Testis (tissue), 2 donors: ENCODE measurements at regions not wholly inside any gene's neighbourhood (a gene's known extent, or its start where the extent isn't known, plus 50 kb on each side); places are given as distances from the start of the nearest gene placed in this dataset.
"Not testable (repeated sequence)": the region's sequence is repeated elsewhere in the genome, so short reads cannot be mapped to it uniquely, and the experiment has no call there.

Experiments
- POLR2A ChIP-seq: fragments of 450-650 bp; IDR thresholded peaks from one replicate; pipeline ENCODE4 v1.6.1; 2017; ENCODE audit warnings: antibody characterized with exemption, mild to moderate bottlenecking, moderate library complexity
- TF ChIP-seq, protein P1 (sequence below), 3 experiments: fragments of 450-650 bp in 2 of 3; fragments of 200-600 bp in 1 of 3; sonication (generic) in 1 of 3; IDR thresholded peaks; one replicate each; pipeline ENCODE4 v1.5.1; 2016 to 2019; ENCODE audit warnings: antibody characterized with exemption in 3 of 3, mild to moderate bottlenecking in 2 of 3, moderate library complexity in 1 of 3

DNA sequence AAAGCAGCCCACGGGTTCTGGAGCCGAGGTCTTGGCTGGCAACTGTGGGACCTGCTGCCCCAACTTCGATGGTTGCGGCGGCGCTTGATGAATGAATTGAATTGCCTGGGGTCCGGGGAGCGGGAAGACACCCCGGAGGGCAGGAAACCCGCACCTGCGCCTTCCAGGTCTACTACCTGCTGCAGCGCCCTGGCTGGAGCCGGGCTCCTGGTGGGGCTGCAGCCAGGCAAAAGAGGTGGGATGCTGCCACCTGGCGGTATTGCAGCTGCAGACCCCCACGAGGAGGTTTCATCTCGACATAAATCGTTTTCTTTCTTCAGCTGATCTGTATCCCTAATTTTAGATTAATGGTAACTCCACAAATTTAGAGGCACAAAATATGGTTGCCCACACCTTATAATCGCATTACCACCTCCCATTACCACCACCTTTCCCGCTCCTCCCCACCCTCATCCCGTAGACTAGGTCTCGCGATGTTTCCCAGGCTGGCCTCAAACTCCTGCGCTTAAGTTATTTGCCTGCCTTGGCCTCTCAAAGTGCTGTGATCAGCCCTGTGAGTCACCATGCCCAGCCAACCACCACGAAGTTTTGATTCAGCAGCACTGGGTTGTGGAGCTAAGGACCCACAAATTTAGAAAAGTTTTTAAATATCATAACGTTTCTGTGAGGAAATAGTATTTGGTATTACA lies 1492.4 kb upstream of the DEFB115 start:
- TF ChIP-seq POLR2A = not testable (repeated sequence)
- TF ChIP-seq, protein P1, sequence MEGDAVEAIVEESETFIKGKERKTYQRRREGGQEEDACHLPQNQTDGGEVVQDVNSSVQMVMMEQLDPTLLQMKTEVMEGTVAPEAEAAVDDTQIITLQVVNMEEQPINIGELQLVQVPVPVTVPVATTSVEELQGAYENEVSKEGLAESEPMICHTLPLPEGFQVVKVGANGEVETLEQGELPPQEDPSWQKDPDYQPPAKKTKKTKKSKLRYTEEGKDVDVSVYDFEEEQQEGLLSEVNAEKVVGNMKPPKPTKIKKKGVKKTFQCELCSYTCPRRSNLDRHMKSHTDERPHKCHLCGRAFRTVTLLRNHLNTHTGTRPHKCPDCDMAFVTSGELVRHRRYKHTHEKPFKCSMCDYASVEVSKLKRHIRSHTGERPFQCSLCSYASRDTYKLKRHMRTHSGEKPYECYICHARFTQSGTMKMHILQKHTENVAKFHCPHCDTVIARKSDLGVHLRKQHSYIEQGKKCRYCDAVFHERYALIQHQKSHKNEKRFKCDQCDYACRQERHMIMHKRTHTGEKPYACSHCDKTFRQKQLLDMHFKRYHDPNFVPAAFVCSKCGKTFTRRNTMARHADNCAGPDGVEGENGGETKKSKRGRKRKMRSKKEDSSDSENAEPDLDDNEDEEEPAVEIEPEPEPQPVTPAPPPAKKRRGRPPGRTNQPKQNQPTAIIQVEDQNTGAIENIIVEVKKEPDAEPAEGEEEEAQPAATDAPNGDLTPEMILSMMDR (IDR thresholded peaks at IDR 0.05) = peak in 2 of 3 experiments; percentile 7 to 45
